ENCODE measurements at regions not wholly inside any gene's neighbourhood (a gene's known extent, or its start where the extent isn't known, plus 50 kb on each side); places are given as distances from the start of the nearest gene placed in this dataset.

DNA sequence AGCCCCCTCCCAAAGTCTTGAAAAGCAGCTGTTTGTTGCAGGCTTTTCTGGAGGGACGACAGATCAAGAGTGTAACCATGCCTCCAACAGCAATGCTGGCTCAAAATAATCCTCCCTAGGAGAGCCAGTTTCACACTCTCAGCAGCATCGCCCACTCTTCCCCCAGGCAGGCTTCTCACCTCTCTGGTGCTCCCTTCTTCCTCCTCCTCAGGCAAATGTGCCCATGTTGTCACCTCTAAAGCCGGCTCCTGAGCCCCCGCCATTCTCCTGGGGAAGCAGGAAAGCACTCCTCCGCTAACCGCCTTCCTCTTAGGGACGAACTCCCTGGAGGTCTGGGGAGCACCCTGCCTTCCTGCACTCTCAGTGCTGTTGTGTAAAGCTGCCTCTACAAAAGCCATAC lies 98.9 kb upstream of the SGCG start:
- no peak for TF ChIP-seq POLR2A (IDR thresholded peaks at IDR 0.05; ENCODE audit: low read length)
- no peak for TF ChIP-seq GATA1 (IDR thresholded peaks at IDR 0.05; ENCODE audit: low read depth, low read length)
